ENCODE measurements at regions not wholly inside any gene's neighbourhood (a gene's known extent, or its start where the extent isn't known, plus 50 kb on each side); places are given as distances from the start of the nearest gene placed in this dataset.
"Not testable (repeated sequence)": the region's sequence is repeated elsewhere in the genome, so short reads cannot be mapped to it uniquely, and the experiment has no call there.

DNA sequence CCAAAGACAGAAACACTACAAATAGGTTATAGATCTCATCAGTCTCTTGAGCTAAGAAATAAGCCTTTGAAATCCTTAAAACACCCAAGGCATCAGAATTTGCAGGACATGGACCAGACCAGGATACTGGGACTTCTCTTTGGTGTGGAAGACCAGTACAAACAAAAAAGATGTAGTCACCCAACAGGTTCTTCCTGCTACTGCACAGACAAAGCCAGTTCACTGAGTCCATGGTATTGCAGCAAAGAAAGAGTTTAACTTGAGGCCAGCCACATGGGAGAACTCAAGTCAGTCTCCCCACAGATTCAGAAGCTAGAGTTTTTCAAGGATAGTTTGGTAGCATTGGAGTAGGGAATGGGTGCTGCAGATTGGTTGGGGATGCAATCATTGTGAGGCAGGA lies 169.6 kb upstream of the NDUFV2 start:
- Histone ChIP-seq H3K27ac (ENCODE audit: low read depth, low read length) (peak overlapping the region; percentile 93; the same call in 1 of the 2 replicates), H3K9me3 (ENCODE audit: control insufficient read depth, insufficient read depth, low read length) (peaks cover 29% of the 10 kb centered on the region), H3K27me3 (ENCODE audit: control insufficient read depth, low read length) (no peaks in the 10 kb centered on the region), H3K79me2 (ENCODE audit: control insufficient read depth, low read length) (no peaks in the 10 kb centered on the region), H3K4me2 (ENCODE audit: low read length) (no peak overlapping the region), H3K4me3 (ENCODE audit: low read length) (no peak overlapping the region), H3K36me3 (ENCODE audit: control insufficient read depth, low read length) (peaks cover 11% of the 10 kb centered on the region), H3K9me2 (replicated peaks; ENCODE audit: control insufficient read depth, low read length) (no peaks in the 10 kb centered on the region), H3F3A (ENCODE audit: control insufficient read depth, insufficient read depth) (peaks cover 6% of the 10 kb centered on the region; the same call in 1 of the 2 replicates), H3K4me1 (ENCODE audit: control insufficient read depth, low read length) (peaks cover 51% of the 10 kb centered on the region), H4K20me1 (ENCODE audit: control insufficient read depth, insufficient read depth, low read depth, low read length) (no peaks in the 10 kb centered on the region)
- TF ChIP-seq, protein P1, sequence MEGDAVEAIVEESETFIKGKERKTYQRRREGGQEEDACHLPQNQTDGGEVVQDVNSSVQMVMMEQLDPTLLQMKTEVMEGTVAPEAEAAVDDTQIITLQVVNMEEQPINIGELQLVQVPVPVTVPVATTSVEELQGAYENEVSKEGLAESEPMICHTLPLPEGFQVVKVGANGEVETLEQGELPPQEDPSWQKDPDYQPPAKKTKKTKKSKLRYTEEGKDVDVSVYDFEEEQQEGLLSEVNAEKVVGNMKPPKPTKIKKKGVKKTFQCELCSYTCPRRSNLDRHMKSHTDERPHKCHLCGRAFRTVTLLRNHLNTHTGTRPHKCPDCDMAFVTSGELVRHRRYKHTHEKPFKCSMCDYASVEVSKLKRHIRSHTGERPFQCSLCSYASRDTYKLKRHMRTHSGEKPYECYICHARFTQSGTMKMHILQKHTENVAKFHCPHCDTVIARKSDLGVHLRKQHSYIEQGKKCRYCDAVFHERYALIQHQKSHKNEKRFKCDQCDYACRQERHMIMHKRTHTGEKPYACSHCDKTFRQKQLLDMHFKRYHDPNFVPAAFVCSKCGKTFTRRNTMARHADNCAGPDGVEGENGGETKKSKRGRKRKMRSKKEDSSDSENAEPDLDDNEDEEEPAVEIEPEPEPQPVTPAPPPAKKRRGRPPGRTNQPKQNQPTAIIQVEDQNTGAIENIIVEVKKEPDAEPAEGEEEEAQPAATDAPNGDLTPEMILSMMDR (IDR thresholded peaks at IDR 0.05; ENCODE audit: low read depth, low read length, poor library complexity, severe bottlenecking) = no peak
- TF ChIP-seq EZH2phosphoT487 (IDR thresholded peaks at IDR 0.05; ENCODE audit: borderline replicate concordance, low read length) = no peak

GRCh38 chr18:8933714-8934284 lies 168.7 kb upstream of the NDUFV2 start:
- Histone ChIP-seq H3K4me3 (ENCODE audit: low read length) (no peak overlapping the region), H4K20me1 (ENCODE audit: control insufficient read depth, insufficient read depth, low read depth, low read length) (no peaks in the 10 kb centered on the region), H3K27me3 (ENCODE audit: control insufficient read depth, low read length) (no peaks in the 10 kb centered on the region), H3K4me1 (ENCODE audit: control insufficient read depth, low read length) (peaks cover 59% of the 10 kb centered on the region), H3K9me3 (ENCODE audit: control insufficient read depth, insufficient read depth, low read length) (peaks cover 27% of the 10 kb centered on the region), H3F3A (ENCODE audit: control insufficient read depth, insufficient read depth) (peaks cover 6% of the 10 kb centered on the region; the same call in 1 of the 2 replicates), H3K4me2 (ENCODE audit: low read length) (no peak overlapping the region), H3K79me2 (ENCODE audit: control insufficient read depth, low read length) (no peaks in the 10 kb centered on the region), H3K9me2 (replicated peaks; ENCODE audit: control insufficient read depth, low read length) (no peaks in the 10 kb centered on the region), H3K27ac (ENCODE audit: low read depth, low read length) (no peak overlapping the region), H3K36me3 (ENCODE audit: control insufficient read depth, low read length) (peaks cover 11% of the 10 kb centered on the region)
- TF ChIP-seq, protein P1 (IDR thresholded peaks at IDR 0.05; ENCODE audit: low read depth, low read length, poor library complexity, severe bottlenecking) = no peak
- TF ChIP-seq EZH2phosphoT487 (IDR thresholded peaks at IDR 0.05; ENCODE audit: borderline replicate concordance, low read length) = no peak

DNA sequence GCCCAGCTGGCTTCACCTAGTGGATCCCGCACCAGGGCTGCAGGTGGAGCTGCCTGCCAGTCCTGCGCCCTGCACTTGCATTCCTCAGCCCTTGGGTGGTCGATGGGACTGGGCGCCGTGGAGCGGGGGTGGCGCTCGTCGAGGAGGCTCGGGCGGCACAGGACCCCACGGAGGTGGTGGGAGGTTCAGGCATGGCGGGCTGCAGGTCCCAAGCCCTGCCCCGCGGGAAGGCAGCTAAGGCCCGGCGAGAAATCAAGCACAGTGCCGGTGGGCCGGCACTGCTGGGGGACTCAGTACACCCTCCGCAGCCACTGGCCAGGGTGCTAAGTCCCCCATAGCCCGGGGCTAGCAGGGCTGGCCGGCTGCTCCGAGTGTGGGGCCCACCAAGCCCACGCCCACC lies 167.2 kb upstream of the NDUFV2 start:
- H3K4me3 ChIP-seq (ENCODE audit: low read length); H3F3A ChIP-seq (ENCODE audit: control insufficient read depth, insufficient read depth); H3K4me2 ChIP-seq (ENCODE audit: low read length); H3K27me3 ChIP-seq (ENCODE audit: control insufficient read depth, low read length); H3K9me2 ChIP-seq (replicated peaks; ENCODE audit: control insufficient read depth, low read length); H3K27ac ChIP-seq (ENCODE audit: low read depth, low read length); H4K20me1 ChIP-seq (ENCODE audit: control insufficient read depth, insufficient read depth, low read depth, low read length); H3K36me3 ChIP-seq (ENCODE audit: control insufficient read depth, low read length); H3K79me2 ChIP-seq (ENCODE audit: control insufficient read depth, low read length): not testable (repeated sequence)
- peaks cover 62% of the 10 kb centered on the region for H3K4me1 ChIP-seq (ENCODE audit: control insufficient read depth, low read length)
- peaks cover 12% of the 10 kb centered on the region; the same call in 1 of the 2 replicates for H3K9me3 ChIP-seq (ENCODE audit: control insufficient read depth, insufficient read depth, low read length)

DNA sequence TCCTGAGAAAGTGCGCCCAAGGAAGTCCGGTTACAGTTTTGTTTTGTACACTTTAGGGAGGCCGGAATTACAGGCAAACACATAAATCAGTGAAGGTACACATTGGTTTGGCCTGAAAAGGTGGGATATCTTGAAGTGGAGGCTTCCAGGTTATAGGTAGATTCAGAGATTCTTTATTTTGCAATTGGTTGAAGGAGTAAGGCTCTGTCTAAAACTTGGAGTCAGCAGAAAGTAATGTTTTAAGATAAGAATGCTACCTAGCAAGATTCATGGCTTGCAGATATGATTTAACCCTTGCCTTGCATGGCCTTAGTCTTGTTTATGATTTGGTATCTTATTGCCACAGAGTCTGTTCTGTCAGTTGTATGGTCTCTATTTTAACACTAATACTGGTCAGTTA lies 165.9 kb upstream of the NDUFV2 start:
- Histone ChIP-seq H3K9me2 (replicated peaks; ENCODE audit: control insufficient read depth, low read length) (no peaks in the 10 kb centered on the region), H3K4me1 (ENCODE audit: control insufficient read depth, low read length) (peaks cover 56% of the 10 kb centered on the region), H3K27me3 (ENCODE audit: control insufficient read depth, low read length) (no peaks in the 10 kb centered on the region), H3K4me3 (ENCODE audit: low read length) (no peak overlapping the region), H3K27ac (ENCODE audit: low read depth, low read length) (no peak overlapping the region), H3K79me2 (ENCODE audit: control insufficient read depth, low read length) (no peaks in the 10 kb centered on the region), H3K4me2 (ENCODE audit: low read length) (no peak overlapping the region), H3F3A (ENCODE audit: control insufficient read depth, insufficient read depth) (no peaks in the 10 kb centered on the region), H3K9me3 (ENCODE audit: control insufficient read depth, insufficient read depth, low read length) (peaks cover 11% of the 10 kb centered on the region; the same call in 1 of the 2 replicates), H4K20me1 (ENCODE audit: control insufficient read depth, insufficient read depth, low read depth, low read length) (no peaks in the 10 kb centered on the region), H3K36me3 (ENCODE audit: control insufficient read depth, low read length) (peaks cover 7% of the 10 kb centered on the region)
- TF ChIP-seq, protein P1 (IDR thresholded peaks at IDR 0.05; ENCODE audit: low read depth, low read length, poor library complexity, severe bottlenecking) = no peak
- no peak for TF ChIP-seq EZH2phosphoT487 (IDR thresholded peaks at IDR 0.05; ENCODE audit: borderline replicate concordance, low read length)
